ENCODE measurements at regions not wholly inside any gene's neighbourhood (a gene's known extent, or its start where the extent isn't known, plus 50 kb on each side); places are given as distances from the start of the nearest gene placed in this dataset.

DNA sequence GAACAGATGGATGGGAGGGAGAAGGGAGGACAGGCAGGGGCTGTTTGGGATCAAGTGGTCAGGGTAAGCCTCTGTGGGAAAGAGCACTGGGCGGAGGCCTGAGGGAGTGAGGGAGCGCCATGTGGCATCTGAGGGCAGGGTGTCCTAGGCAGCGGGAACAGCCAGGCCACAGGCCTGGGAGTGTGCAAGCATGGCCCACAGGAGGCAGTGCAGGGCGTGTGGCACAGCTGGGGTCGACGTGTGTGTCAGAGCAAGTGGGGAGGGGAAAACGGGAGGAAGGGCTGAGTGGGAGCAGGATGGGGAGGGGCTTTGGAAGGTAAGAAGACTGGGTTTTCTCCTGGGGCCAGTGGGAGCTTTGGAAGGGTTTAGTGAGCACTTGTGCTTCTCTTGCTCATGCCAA, 143.4 kb downstream of the SYF2 start:
- TF ChIP-seq, protein P1, sequence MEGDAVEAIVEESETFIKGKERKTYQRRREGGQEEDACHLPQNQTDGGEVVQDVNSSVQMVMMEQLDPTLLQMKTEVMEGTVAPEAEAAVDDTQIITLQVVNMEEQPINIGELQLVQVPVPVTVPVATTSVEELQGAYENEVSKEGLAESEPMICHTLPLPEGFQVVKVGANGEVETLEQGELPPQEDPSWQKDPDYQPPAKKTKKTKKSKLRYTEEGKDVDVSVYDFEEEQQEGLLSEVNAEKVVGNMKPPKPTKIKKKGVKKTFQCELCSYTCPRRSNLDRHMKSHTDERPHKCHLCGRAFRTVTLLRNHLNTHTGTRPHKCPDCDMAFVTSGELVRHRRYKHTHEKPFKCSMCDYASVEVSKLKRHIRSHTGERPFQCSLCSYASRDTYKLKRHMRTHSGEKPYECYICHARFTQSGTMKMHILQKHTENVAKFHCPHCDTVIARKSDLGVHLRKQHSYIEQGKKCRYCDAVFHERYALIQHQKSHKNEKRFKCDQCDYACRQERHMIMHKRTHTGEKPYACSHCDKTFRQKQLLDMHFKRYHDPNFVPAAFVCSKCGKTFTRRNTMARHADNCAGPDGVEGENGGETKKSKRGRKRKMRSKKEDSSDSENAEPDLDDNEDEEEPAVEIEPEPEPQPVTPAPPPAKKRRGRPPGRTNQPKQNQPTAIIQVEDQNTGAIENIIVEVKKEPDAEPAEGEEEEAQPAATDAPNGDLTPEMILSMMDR (conservative IDR thresholded peaks at IDR 0.05; ENCODE audit: low read length), result no peak
- TF ChIP-seq EZH2phosphoT487 (IDR thresholded peaks at IDR 0.05; ENCODE audit: borderline replicate concordance, low read depth, low read length), result no peak
